WTC11 (cell line): ENCODE measurements at regions not wholly inside any gene's neighbourhood (a gene's known extent, or its start where the extent isn't known, plus 50 kb on each side); places are given as distances from the start of the nearest gene placed in this dataset.

Source experiments
- ATAC-seq: fragments of 200-7000 bp; cut with Tn5 transposase; 2 replicates; pipeline ENCODE4 v1.10.0; 2021; ENCODE audit warnings: mild to moderate bottlenecking, moderate library complexity
- CTCF ChIA-PET: fragments of 300-600 bp; sonication (Branson Sonifier 250); formaldehyde crosslinking; loops from one replicate; lab custom pipeline; 2021; ENCODE audit warnings: antibody characterized with exemption; lab: Charles Lee
- POLR2A ChIA-PET: fragments of 350-600 bp; sonication (Branson Sonifier 250); formaldehyde crosslinking; loops from one replicate; lab custom pipeline; 2021; ENCODE audit warnings: antibody characterized with exemption; lab: Charles Lee
- DNase-seq: peaks from one replicate; pipeline ENCODE4 v3.0.0; 2021; ENCODE audit warnings: low spot score
- H3K27ac Mint-ChIP-seq: 2 replicates; pipeline ENCODE4 v1.8.0; 2021; ENCODE audit warnings: mixed read lengths
- H3K27me3 Mint-ChIP-seq: 2 replicates; pipeline ENCODE4 v1.8.0; 2021; ENCODE audit warnings: low read depth, mild to moderate bottlenecking, moderate library complexity, mixed read lengths
- H3K36me3 Mint-ChIP-seq: 2 replicates; pipeline ENCODE4 v1.8.0; 2021; ENCODE audit warnings: mixed read lengths
- H3K4me1 Mint-ChIP-seq: 2 replicates; pipeline ENCODE4 v1.8.0; 2022; ENCODE audit warnings: mixed read lengths
- H3K4me3 Mint-ChIP-seq: 2 replicates; pipeline ENCODE4 v1.8.0; 2021; ENCODE audit warnings: mild to moderate bottlenecking, moderate library complexity, mixed read lengths
- H3K9me3 Mint-ChIP-seq: 2 replicates; pipeline ENCODE4 v1.8.0; 2021; ENCODE audit warnings: mixed read lengths
- ATF2 ChIP-seq: sonication (generic); formaldehyde crosslinking; IDR thresholded peaks from 2 replicates; pipeline ENCODE4 v1.8.1; 2022; ENCODE audit warnings: low read depth, missing genetic modification reagents, borderline replicate concordance
- CBFB ChIP-seq: sonication (generic); formaldehyde crosslinking; IDR thresholded peaks from 2 replicates; pipeline ENCODE4 v1.8.1; 2022; ENCODE audit warnings: mild to moderate bottlenecking, low read depth, missing genetic modification reagents
- CREB1 ChIP-seq: sonication (generic); formaldehyde crosslinking; IDR thresholded peaks from 2 replicates; pipeline ENCODE4 v1.8.0; 2023; ENCODE audit warnings: mild to moderate bottlenecking, missing genetic modification reagents
- ELF4 ChIP-seq: sonication (generic); formaldehyde crosslinking; IDR thresholded peaks from 2 replicates; pipeline ENCODE4 v1.8.1; 2022; ENCODE audit warnings: low read depth, mild to moderate bottlenecking, moderate library complexity, missing genetic modification reagents
- EMX1 ChIP-seq: fragments of 250-450 bp; sonication (Bioruptor Pico); IDR thresholded peaks from 2 replicates; pipeline ENCODE4 v1.8.0; 2021; ENCODE audit warnings: mild to moderate bottlenecking
- ETV6 ChIP-seq: sonication (generic); formaldehyde crosslinking; IDR thresholded peaks from 2 replicates; pipeline ENCODE4 v1.8.1; 2022; ENCODE audit warnings: mild to moderate bottlenecking, missing genetic modification reagents
- FOXK1 ChIP-seq: sonication (generic); formaldehyde crosslinking; IDR thresholded peaks from 2 replicates; pipeline ENCODE4 v1.8.0; 2022; ENCODE audit warnings: mild to moderate bottlenecking, moderate library complexity, missing genetic modification reagents
- GTF2I ChIP-seq: fragments of 250-450 bp; sonication (Bioruptor Pico); conservative IDR thresholded peaks from 2 replicates; pipeline ENCODE4 v1.4.0; 2021; ENCODE audit warnings: mild to moderate bottlenecking
- IRF2 ChIP-seq: sonication (generic); formaldehyde crosslinking; IDR thresholded peaks from 2 replicates; pipeline ENCODE4 v1.8.0; 2022; ENCODE audit warnings: low read depth, missing genetic modification reagents, borderline replicate concordance
- MXD4 ChIP-seq: fragments of 250-450 bp; sonication (Bioruptor Pico); IDR thresholded peaks from 2 replicates; pipeline ENCODE4 v1.8.0; 2021; ENCODE audit warnings: mild to moderate bottlenecking, moderate library complexity, borderline replicate concordance
- NFYB ChIP-seq: sonication (generic); formaldehyde crosslinking; conservative IDR thresholded peaks from 2 replicates; pipeline ENCODE4 v1.8.0; 2022; ENCODE audit warnings: low read depth, missing genetic modification reagents
- NR1H2 ChIP-seq: sonication (generic); formaldehyde crosslinking; IDR thresholded peaks from 2 replicates; pipeline ENCODE4 v1.9.0; 2021; ENCODE audit warnings: mild to moderate bottlenecking, moderate library complexity, missing genetic modification reagents
- NR2C2 ChIP-seq: sonication (generic); formaldehyde crosslinking; IDR thresholded peaks from 2 replicates; pipeline ENCODE4 v1.8.0; 2022; ENCODE audit warnings: mild to moderate bottlenecking, missing genetic modification reagents
- NR3C1 ChIP-seq: sonication (generic); formaldehyde crosslinking; conservative IDR thresholded peaks from 2 replicates; pipeline ENCODE4 v1.8.1; 2023; ENCODE audit warnings: low read depth, mild to moderate bottlenecking, missing genetic modification reagents
- OVOL2 ChIP-seq: fragments of 250-450 bp; sonication (Bioruptor Pico); IDR thresholded peaks from 2 replicates; pipeline ENCODE4 v1.9.0; 2021; ENCODE audit warnings: mild to moderate bottlenecking, borderline replicate concordance
- PRDM15 ChIP-seq: sonication (generic); formaldehyde crosslinking; IDR thresholded peaks from 2 replicates; pipeline ENCODE4 v1.8.0; 2022; ENCODE audit warnings: missing genetic modification reagents
- SMAD4 ChIP-seq: sonication (generic); formaldehyde crosslinking; IDR thresholded peaks from 2 replicates; pipeline ENCODE4 v1.8.0; 2022; ENCODE audit warnings: mild to moderate bottlenecking, missing genetic modification reagents
- SOX15 ChIP-seq: fragments of 250-450 bp; sonication (Bioruptor Pico); IDR thresholded peaks from 2 replicates; pipeline ENCODE4 v1.9.0; 2021; ENCODE audit warnings: mild to moderate bottlenecking
- SP1 ChIP-seq: sonication (generic); formaldehyde crosslinking; conservative IDR thresholded peaks from 2 replicates; pipeline ENCODE4 v1.8.1; 2022; ENCODE audit warnings: missing genetic modification reagents
- TEAD4 ChIP-seq: sonication (generic); formaldehyde crosslinking; IDR thresholded peaks from 2 replicates; pipeline ENCODE4 v1.8.0; 2022; ENCODE audit warnings: mild to moderate bottlenecking, missing genetic modification reagents
- TP53 ChIP-seq: sonication (generic); formaldehyde crosslinking; IDR thresholded peaks from 2 replicates; pipeline ENCODE4 v1.8.1; 2023; ENCODE audit warnings: mild to moderate bottlenecking, missing genetic modification reagents
- ZMAT4 ChIP-seq: fragments of 250-450 bp; sonication (Bioruptor Pico); IDR thresholded peaks from 2 replicates; pipeline ENCODE4 v1.9.0; 2021; ENCODE audit warnings: mild to moderate bottlenecking
- ZNF219 ChIP-seq: sonication (generic); formaldehyde crosslinking; IDR thresholded peaks from 2 replicates; pipeline ENCODE4 v1.8.0; 2023; ENCODE audit warnings: missing genetic modification reagents, mild to moderate bottlenecking, borderline replicate concordance
- ZNF396 ChIP-seq: fragments of 250-450 bp; sonication (Bioruptor Pico); IDR thresholded peaks from 2 replicates; pipeline ENCODE4 v1.8.0; 2021; ENCODE audit warnings: mild to moderate bottlenecking, moderate library complexity, borderline replicate concordance
- ZNF416 ChIP-seq: fragments of 250-450 bp; sonication (Bioruptor Pico); IDR thresholded peaks from 2 replicates; pipeline ENCODE4 v1.9.0; 2021; ENCODE audit warnings: mild to moderate bottlenecking, inconsistent platforms
- ZSCAN18 ChIP-seq: fragments of 250-450 bp; sonication (Bioruptor Pico); IDR thresholded peaks from 2 replicates; pipeline ENCODE4 v2.1.2; 2022; ENCODE audit warnings: mild to moderate bottlenecking, moderate library complexity
- TF ChIP-seq, protein P1 (sequence below): sonication (generic); formaldehyde crosslinking; IDR thresholded peaks from 2 replicates; pipeline ENCODE4 v1.8.0; 2023; ENCODE audit warnings: missing genetic modification reagents

DNA sequence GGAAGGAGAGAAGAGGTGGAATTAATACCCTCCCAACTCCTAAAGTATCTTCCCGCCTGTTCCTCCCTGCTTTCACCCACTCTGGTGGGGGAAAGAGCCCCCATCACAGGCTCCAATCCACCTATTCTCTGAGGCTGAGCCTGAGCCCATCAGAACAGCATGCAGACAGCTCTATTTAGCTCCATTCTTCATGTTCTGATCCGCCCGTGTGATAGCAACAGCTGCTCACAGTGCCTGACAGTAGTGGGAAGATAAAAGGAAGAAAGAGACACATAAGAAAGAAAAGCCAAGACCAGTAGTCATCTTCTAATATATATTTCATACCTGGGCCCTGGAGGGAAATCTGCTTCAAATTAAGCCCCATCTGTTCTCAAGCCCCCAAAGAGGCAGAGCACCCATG lies 80.3 kb upstream of the AKIP1 start:
- Mint-ChIP-seq H3K27ac (no peak overlapping the region), H3K4me1 (peaks cover 22% of the 10 kb centered on the region), H3K4me3 (no peak overlapping the region)
- CTCF ChIA-PET, result interaction anchor here (1.2 kb wide), 1 partner anchor 9 kb away, joined by 3 read pairs; no protein-coding TSS in a partner anchor
- DNase-seq, result no peak
- no peak for TF ChIP-seq CBFB
- TF ChIP-seq PRDM15, result no peak
- no peak for TF ChIP-seq SMAD4 (CRISPR knock-in tag)
- TF ChIP-seq SP1 (CRISPR knock-in tag), result no peak
- no peak for TF ChIP-seq ZMAT4
- TF ChIP-seq EMX1 (CRISPR knock-in tag), result no peak
- TF ChIP-seq NR2C2 (CRISPR knock-in tag), result no peak
- TF ChIP-seq, protein P1, sequence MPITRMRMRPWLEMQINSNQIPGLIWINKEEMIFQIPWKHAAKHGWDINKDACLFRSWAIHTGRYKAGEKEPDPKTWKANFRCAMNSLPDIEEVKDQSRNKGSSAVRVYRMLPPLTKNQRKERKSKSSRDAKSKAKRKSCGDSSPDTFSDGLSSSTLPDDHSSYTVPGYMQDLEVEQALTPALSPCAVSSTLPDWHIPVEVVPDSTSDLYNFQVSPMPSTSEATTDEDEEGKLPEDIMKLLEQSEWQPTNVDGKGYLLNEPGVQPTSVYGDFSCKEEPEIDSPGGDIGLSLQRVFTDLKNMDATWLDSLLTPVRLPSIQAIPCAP (CRISPR knock-in tag), result no peak
- TF ChIP-seq ZSCAN18 (CRISPR knock-in tag), result no peak
- TF ChIP-seq, all 79 proteins: peak for 0
- no peaks in the 10 kb centered on the region for H3K27me3 Mint-ChIP-seq
- no peaks in the 10 kb centered on the region for H3K9me3 Mint-ChIP-seq
- POLR2A ChIA-PET, result no interaction called here
- no peak for ATAC-seq
- no peaks in the 10 kb centered on the region for H3K36me3 Mint-ChIP-seq

GRCh38 chr11:8831861-8832260 lies 79.1 kb upstream of the AKIP1 start:
- Mint-ChIP-seq H3K27me3 (no peaks in the 10 kb centered on the region), H3K9me3 (no peaks in the 10 kb centered on the region), H3K27ac (no peak overlapping the region), H3K4me1 (peaks cover 22% of the 10 kb centered on the region), H3K36me3 (no peaks in the 10 kb centered on the region), H3K4me3 (no peak overlapping the region)
- ATAC-seq, result no peak
- CTCF ChIA-PET, result interaction anchor here (0.6 to 1.6 kb wide), 4 partner anchors 22 to 184 kb away, joined by 3 read pairs; a partner anchor contains a TSS
- POLR2A ChIA-PET, result interaction anchor here (0.8 kb wide), 1 partner anchor 138 kb away, joined by 4 read pairs; no protein-coding TSS in a partner anchor
- DNase-seq, result no peak
- TF ChIP-seq ZNF416 (CRISPR knock-in tag) (no peak), OVOL2 (no peak), CREB1 (CRISPR knock-in tag) (no peak), ATF2 (no peak), ZNF396 (CRISPR knock-in tag) (no peak)

- H3K9me3 Mint-ChIP-seq, result no peaks in the 10 kb centered on the region
- H3K27me3 Mint-ChIP-seq, result no peaks in the 10 kb centered on the region
- H3K4me1 Mint-ChIP-seq, result peaks cover 22% of the 10 kb centered on the region
- ATAC-seq (peak; percentile 75), DNase-seq (peak; percentile 25)
- CTCF ChIA-PET, result interaction anchor here (0.6 to 2.2 kb wide), 6 partner anchors 7 to 824 kb away, joined by 3 to 5 read pairs (median 3); no protein-coding TSS in a partner anchor
- POLR2A ChIA-PET, result interaction anchor here (0.8 kb wide), 1 partner anchor 139 kb away, joined by 4 read pairs; no protein-coding TSS in a partner anchor
- H3K4me3 Mint-ChIP-seq, result no peak overlapping the region
- peak overlapping the region; percentile 58 for H3K27ac Mint-ChIP-seq
- no peaks in the 10 kb centered on the region for H3K36me3 Mint-ChIP-seq
- TF ChIP-seq NFYB (no peak), MXD4 (CRISPR knock-in tag) (no peak), ETV6 (CRISPR knock-in tag) (no peak), ELF4 (CRISPR knock-in tag) (no peak), IRF2 (CRISPR knock-in tag) (no peak), NR1H2 (CRISPR knock-in tag) (no peak), ZNF219 (CRISPR knock-in tag) (no peak), TEAD4 (CRISPR knock-in tag) (no peak), NR3C1 (CRISPR knock-in tag) (no peak), TP53 (no peak), GTF2I (CRISPR knock-in tag) (no peak), FOXK1 (CRISPR knock-in tag) (no peak), SOX15 (CRISPR knock-in tag) (no peak)
Observed at GRCh38 chr11:8832571-8833260, 78.3 kb upstream of the AKIP1 start.
